NB4 (cell line): ENCODE measurements at regions not wholly inside any gene's neighbourhood (a gene's known extent, or its start where the extent isn't known, plus 50 kb on each side); places are given as distances from the start of the nearest gene placed in this dataset.
"Not testable (repeated sequence)": the region's sequence is repeated elsewhere in the genome, so short reads cannot be mapped to it uniquely, and the experiment has no call there.

Source experiments
- TF ChIP-seq, protein P1 (sequence below): IDR thresholded peaks from one replicate; pipeline ENCODE4 v1.5.1; 2012; ENCODE audit warnings: low read depth, low read length
- TF ChIP-seq, protein P2 (sequence below): IDR thresholded peaks from 2 replicates; pipeline ENCODE4 v1.6.1; 2011; ENCODE audit warnings: low read depth, low read length

DNA sequence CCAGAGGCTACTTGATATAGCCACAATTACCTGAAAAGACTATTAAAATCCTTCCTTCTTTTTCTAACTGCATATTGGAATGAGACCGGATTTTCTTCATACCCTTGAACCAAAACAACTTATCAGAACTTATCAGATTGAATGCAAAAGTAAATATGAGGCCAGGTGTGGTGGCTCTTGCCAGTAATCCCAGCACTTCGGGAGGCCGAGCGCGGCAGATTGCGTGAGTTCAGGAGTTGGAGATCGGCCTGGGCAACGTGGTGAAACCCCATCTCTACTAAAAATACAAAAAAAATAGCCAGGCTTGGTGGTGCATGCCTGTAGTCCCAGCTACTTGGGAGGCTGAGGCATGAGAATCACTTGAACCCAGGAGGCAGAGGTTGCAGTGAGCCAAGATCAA, 72.8 kb upstream of the TOP1 start:
- TF ChIP-seq, protein P1, sequence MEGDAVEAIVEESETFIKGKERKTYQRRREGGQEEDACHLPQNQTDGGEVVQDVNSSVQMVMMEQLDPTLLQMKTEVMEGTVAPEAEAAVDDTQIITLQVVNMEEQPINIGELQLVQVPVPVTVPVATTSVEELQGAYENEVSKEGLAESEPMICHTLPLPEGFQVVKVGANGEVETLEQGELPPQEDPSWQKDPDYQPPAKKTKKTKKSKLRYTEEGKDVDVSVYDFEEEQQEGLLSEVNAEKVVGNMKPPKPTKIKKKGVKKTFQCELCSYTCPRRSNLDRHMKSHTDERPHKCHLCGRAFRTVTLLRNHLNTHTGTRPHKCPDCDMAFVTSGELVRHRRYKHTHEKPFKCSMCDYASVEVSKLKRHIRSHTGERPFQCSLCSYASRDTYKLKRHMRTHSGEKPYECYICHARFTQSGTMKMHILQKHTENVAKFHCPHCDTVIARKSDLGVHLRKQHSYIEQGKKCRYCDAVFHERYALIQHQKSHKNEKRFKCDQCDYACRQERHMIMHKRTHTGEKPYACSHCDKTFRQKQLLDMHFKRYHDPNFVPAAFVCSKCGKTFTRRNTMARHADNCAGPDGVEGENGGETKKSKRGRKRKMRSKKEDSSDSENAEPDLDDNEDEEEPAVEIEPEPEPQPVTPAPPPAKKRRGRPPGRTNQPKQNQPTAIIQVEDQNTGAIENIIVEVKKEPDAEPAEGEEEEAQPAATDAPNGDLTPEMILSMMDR = not testable (repeated sequence)
- TF ChIP-seq, protein P2, sequence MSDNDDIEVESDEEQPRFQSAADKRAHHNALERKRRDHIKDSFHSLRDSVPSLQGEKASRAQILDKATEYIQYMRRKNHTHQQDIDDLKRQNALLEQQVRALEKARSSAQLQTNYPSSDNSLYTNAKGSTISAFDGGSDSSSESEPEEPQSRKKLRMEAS = not testable (repeated sequence)
